ENCODE measurements at regions not wholly inside any gene's neighbourhood (a gene's known extent, or its start where the extent isn't known, plus 50 kb on each side); places are given as distances from the start of the nearest gene placed in this dataset.
"Not testable (repeated sequence)": the region's sequence is repeated elsewhere in the genome, so short reads cannot be mapped to it uniquely, and the experiment has no call there.

- not testable (repeated sequence) for H3K9me3 ChIP-seq
Measured at GRCh38 chr2:89296820-89297398, 605.4 kb downstream of the RPIA start.

GRCh38 chr2:89299196-89299595 lies 607.7 kb downstream of the RPIA start:
- H3K27ac ChIP-seq; H3K4me1 ChIP-seq; H3K36me3 ChIP-seq; H3K27me3 ChIP-seq; H3K4me3 ChIP-seq; DNase-seq; H3K9me3 ChIP-seq; intact Hi-C loops (cut with DNase I; ENCODE audit: low total_unique reads); in situ Hi-C loops (cut with MboI; ENCODE audit: low sequenced_read_pairs in 4 of 4); ATAC-seq: not testable (repeated sequence)

More at GRCh38 chr2:89296820-89297398, 605.4 kb downstream of the RPIA start:
- ATAC-seq; DNase-seq; H3K27ac ChIP-seq; H3K4me3 ChIP-seq; intact Hi-C loops (cut with DNase I; ENCODE audit: low total_unique reads); H3K36me3 ChIP-seq; H3K4me1 ChIP-seq; H3K27me3 ChIP-seq; in situ Hi-C loops (cut with MboI; ENCODE audit: low sequenced_read_pairs in 4 of 4): not testable (repeated sequence)

GRCh38 chr2:89305623-89306022 lies 614.1 kb downstream of the RPIA start:
- intact Hi-C loops (cut with DNase I; ENCODE audit: low total_unique reads); in situ Hi-C loops (cut with MboI; ENCODE audit: low sequenced_read_pairs in 4 of 4); H3K4me3 ChIP-seq; H3K27me3 ChIP-seq; H3K9me3 ChIP-seq; ATAC-seq; H3K4me1 ChIP-seq; H3K27ac ChIP-seq; DNase-seq; H3K36me3 ChIP-seq: not testable (repeated sequence)

DNA sequence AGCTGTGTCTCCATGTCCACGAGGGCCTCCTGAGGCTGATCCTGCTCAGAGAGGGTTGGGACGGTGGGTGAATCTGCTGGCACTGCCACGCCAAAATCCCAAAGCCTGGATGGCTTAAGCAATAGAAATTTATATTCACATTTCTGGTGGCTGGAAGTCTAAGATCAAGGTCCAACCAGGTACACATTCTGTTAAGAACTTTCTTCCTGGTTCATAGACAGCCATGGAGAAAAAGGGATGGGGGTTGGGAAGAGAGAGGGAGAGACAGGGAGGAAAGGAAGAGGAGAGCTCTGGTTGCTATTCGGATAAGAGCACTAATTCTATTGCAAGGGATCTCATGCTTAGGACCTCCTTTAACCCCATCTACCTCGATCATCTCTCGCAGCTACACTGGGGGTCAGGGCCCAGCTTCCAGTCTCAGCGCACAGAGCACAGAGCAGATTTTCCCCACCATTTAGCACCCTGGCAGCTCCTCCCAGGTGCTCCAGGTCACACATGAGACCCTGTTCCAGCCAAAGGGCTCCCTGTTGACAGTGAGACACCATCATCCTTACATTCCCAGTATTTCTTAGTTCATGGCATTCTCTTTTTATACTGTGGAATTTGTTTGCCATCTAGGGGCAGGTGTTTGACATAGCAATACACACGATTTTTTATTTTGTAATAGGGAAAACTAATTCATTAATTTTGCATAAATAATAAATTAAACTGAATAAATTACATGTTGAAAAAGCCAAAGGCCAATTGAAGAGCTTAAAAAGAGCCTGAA lies 615.6 kb downstream of the RPIA start:
- DNase-seq; ATAC-seq; H3K27me3 ChIP-seq; H3K27ac ChIP-seq; H3K9me3 ChIP-seq; H3K4me3 ChIP-seq; H3K4me1 ChIP-seq; intact Hi-C loops (cut with DNase I; ENCODE audit: low total_unique reads); in situ Hi-C loops (cut with MboI; ENCODE audit: low sequenced_read_pairs in 4 of 4); H3K36me3 ChIP-seq: not testable (repeated sequence)

GRCh38 chr2:89318990-89319389 lies 627.5 kb downstream of the RPIA start:
- H3K4me3 ChIP-seq; in situ Hi-C loops (cut with MboI; ENCODE audit: low sequenced_read_pairs in 4 of 4); H3K4me1 ChIP-seq; H3K27me3 ChIP-seq; ATAC-seq; intact Hi-C loops (cut with DNase I; ENCODE audit: low total_unique reads); H3K36me3 ChIP-seq; H3K27ac ChIP-seq; DNase-seq; H3K9me3 ChIP-seq: not testable (repeated sequence)

- ATAC-seq; H3K9me3 ChIP-seq; DNase-seq; intact Hi-C loops (cut with DNase I; ENCODE audit: low total_unique reads); H3K4me3 ChIP-seq; H3K36me3 ChIP-seq; H3K4me1 ChIP-seq; H3K27me3 ChIP-seq; H3K27ac ChIP-seq; in situ Hi-C loops (cut with MboI; ENCODE audit: low sequenced_read_pairs in 4 of 4): not testable (repeated sequence)
Measured at GRCh38 chr2:89325894-89326293, 634.4 kb downstream of the RPIA start.

- H3K4me3 ChIP-seq; H3K36me3 ChIP-seq; DNase-seq; H3K27ac ChIP-seq; H3K9me3 ChIP-seq; H3K27me3 ChIP-seq; intact Hi-C loops (cut with DNase I; ENCODE audit: low total_unique reads); ATAC-seq; in situ Hi-C loops (cut with MboI; ENCODE audit: low sequenced_read_pairs in 4 of 4); H3K4me1 ChIP-seq: not testable (repeated sequence)
Measured at GRCh38 chr2:89326455-89326854, 635.0 kb downstream of the RPIA start.

DNA sequence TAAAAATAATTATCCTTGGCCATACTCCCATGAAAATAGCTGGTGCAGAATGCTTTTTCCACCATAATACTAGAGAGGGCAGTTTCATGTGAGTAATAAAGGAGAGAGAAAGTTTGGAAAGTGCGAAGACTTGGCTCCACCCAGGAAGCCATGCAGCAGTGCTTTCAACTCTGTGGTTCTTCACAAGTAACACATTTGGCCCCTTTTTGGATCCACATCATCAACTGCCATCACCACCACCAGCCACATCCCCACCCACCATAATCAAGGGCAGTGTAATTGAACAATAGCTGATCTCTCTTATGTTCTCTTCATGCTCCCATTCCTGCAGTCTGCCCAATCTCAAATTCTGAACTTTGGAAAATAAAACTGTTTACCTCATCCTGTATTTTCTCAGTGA lies 637.3 kb downstream of the RPIA start:
- H3K9me3 ChIP-seq; in situ Hi-C loops (cut with MboI; ENCODE audit: low sequenced_read_pairs in 4 of 4); H3K4me1 ChIP-seq; H3K27me3 ChIP-seq; ATAC-seq; DNase-seq; H3K27ac ChIP-seq; intact Hi-C loops (cut with DNase I; ENCODE audit: low total_unique reads); H3K4me3 ChIP-seq; H3K36me3 ChIP-seq: not testable (repeated sequence)

Small RNA genes lying in the stretch of these regions (microRNA-seq; reads per million reads assigned to microRNA genes)
- 0 reads per million in 2 donors for gene MIR4436A (ENCODE audit: borderline replicate concordance in 2 of 2)

All from gastrocnemius medialis (tissue), 4 donors.